A549 (cell line): ENCODE measurements at regions not wholly inside any gene's neighbourhood (a gene's known extent, or its start where the extent isn't known, plus 50 kb on each side); places are given as distances from the start of the nearest gene placed in this dataset.

Experiments used
- CHD2 ChIP-seq: fragments of 150-350 bp; IDR thresholded peaks from 2 replicates; pipeline ENCODE4 v1.6.1; 2014; ENCODE audit warnings: low read length; ENCODE audit not compliant: partially characterized antibody
- CTCF ChIP-seq: fragments of >200 bp; sonication (Bioruptor Twin); formaldehyde crosslinking; IDR thresholded peaks from 3 replicates; pipeline ENCODE4 v1.5.1; 2016
- EP300 ChIP-seq, 2 experiments: fragments of >200 bp; sonication (Bioruptor Twin); formaldehyde crosslinking; IDR thresholded peaks; 2 replicates in 1 of 2; 3 replicates in 1 of 2; pipeline ENCODE4 v1.6.1; 2016 to 2017
- JUNB ChIP-seq: fragments of >200 bp; sonication (Bioruptor Twin); formaldehyde crosslinking; IDR thresholded peaks from 2 replicates; pipeline ENCODE4 v1.6.1; 2016
- POLR2AphosphoS2 ChIP-seq: conservative IDR thresholded peaks from 2 replicates; pipeline ENCODE4 v1.6.1; 2012; ENCODE audit warnings: low read length, improper control_type of control experiment, inconsistent platforms
- RAD21 ChIP-seq, 2 experiments: fragments of >200 bp in 1 of 2; sonication (Bioruptor Twin) in 1 of 2; formaldehyde crosslinking in 1 of 2; IDR thresholded peaks in 1 of 2; conservative IDR thresholded peaks in 1 of 2; 2 replicates in 1 of 2; 3 replicates in 1 of 2; pipeline ENCODE4 v1.6.1; 2012 to 2018; ENCODE audit warnings: inconsistent platforms in 1 of 2
- RCOR1 ChIP-seq: fragments of 150-350 bp; IDR thresholded peaks from 2 replicates; pipeline ENCODE4 v1.6.1; 2014; ENCODE audit warnings: antibody characterized with exemption, low read length, low read depth
- SREBF2 ChIP-seq: fragments of 450-650 bp; IDR thresholded peaks from 2 replicates; pipeline ENCODE4 v1.6.1; 2014; ENCODE audit warnings: mild to moderate bottlenecking, moderate library complexity
- ZC3H11A ChIP-seq: fragments of 450-650 bp; IDR thresholded peaks from 2 replicates; pipeline ENCODE4 v1.6.1; 2014; ENCODE audit warnings: antibody characterized with exemption, mild to moderate bottlenecking
- TF ChIP-seq, protein P1 (sequence below): IDR thresholded peaks from 2 replicates; pipeline ENCODE4 v1.6.1; 2012
- TF ChIP-seq, protein P2 (sequence below): fragments of 200-600 bp; sonication (generic); IDR thresholded peaks from 2 replicates; pipeline ENCODE4 v1.6.1; 2016; ENCODE audit warnings: antibody characterized with exemption, mild to moderate bottlenecking, moderate library complexity
- TF ChIP-seq, protein P3 (sequence below): fragments of 250-450 bp; sonication (Bioruptor Pico); IDR thresholded peaks from 2 replicates; pipeline ENCODE4 v1.5.0; 2021; ENCODE audit warnings: mild to moderate bottlenecking, moderate library complexity, borderline replicate concordance

- no peak; the same call in 2 of the 3 replicates for TF ChIP-seq CTCF
- TF ChIP-seq, protein P1, sequence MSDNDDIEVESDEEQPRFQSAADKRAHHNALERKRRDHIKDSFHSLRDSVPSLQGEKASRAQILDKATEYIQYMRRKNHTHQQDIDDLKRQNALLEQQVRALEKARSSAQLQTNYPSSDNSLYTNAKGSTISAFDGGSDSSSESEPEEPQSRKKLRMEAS: no peak
- TF ChIP-seq POLR2AphosphoS2: no peak
- TF ChIP-seq, protein P2, sequence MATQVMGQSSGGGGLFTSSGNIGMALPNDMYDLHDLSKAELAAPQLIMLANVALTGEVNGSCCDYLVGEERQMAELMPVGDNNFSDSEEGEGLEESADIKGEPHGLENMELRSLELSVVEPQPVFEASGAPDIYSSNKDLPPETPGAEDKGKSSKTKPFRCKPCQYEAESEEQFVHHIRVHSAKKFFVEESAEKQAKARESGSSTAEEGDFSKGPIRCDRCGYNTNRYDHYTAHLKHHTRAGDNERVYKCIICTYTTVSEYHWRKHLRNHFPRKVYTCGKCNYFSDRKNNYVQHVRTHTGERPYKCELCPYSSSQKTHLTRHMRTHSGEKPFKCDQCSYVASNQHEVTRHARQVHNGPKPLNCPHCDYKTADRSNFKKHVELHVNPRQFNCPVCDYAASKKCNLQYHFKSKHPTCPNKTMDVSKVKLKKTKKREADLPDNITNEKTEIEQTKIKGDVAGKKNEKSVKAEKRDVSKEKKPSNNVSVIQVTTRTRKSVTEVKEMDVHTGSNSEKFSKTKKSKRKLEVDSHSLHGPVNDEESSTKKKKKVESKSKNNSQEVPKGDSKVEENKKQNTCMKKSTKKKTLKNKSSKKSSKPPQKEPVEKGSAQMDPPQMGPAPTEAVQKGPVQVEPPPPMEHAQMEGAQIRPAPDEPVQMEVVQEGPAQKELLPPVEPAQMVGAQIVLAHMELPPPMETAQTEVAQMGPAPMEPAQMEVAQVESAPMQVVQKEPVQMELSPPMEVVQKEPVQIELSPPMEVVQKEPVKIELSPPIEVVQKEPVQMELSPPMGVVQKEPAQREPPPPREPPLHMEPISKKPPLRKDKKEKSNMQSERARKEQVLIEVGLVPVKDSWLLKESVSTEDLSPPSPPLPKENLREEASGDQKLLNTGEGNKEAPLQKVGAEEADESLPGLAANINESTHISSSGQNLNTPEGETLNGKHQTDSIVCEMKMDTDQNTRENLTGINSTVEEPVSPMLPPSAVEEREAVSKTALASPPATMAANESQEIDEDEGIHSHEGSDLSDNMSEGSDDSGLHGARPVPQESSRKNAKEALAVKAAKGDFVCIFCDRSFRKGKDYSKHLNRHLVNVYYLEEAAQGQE: no peak
- TF ChIP-seq CHD2: no peak
- TF ChIP-seq RAD21 (conservative IDR thresholded peaks at IDR 0.05 in 1 of 2, IDR thresholded peaks at IDR 0.05 in 1 of 2): peak in 1 of 2 experiments; percentile 34; a peak in 1 of 5 replicates
- TF ChIP-seq, protein P3, sequence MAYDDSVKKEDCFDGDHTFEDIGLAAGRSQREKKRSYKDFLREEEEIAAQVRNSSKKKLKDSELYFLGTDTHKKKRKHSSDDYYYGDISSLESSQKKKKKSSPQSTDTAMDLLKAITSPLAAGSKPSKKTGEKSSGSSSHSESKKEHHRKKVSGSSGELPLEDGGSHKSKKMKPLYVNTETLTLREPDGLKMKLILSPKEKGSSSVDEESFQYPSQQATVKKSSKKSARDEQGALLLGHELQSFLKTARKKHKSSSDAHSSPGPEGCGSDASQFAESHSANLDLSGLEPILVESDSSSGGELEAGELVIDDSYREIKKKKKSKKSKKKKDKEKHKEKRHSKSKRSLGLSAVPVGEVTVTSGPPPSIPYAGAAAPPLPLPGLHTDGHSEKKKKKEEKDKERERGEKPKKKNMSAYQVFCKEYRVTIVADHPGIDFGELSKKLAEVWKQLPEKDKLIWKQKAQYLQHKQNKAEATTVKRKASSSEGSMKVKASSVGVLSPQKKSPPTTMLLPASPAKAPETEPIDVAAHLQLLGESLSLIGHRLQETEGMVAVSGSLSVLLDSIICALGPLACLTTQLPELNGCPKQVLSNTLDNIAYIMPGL: no peak
- TF ChIP-seq SREBF2: no peak
- no peak for TF ChIP-seq JUNB
- TF ChIP-seq EP300 (IDR thresholded peaks at IDR 0.05): no peak
- TF ChIP-seq RCOR1: no peak
- no peak for TF ChIP-seq ZC3H11A
These were observed 217.0 kb downstream of the RWDD3 start for GRCh38 chr1:95451054-95451453.
